GM20431 (cell line): ENCODE measurements at regions not wholly inside any gene's neighbourhood (a gene's known extent, or its start where the extent isn't known, plus 50 kb on each side); places are given as distances from the start of the nearest gene placed in this dataset.

Source experiments
- in situ Hi-C: fragments of 300-500 bp; cut with MseI, MboI; formaldehyde crosslinking; loops from one replicate; pipeline ENCODE4 v1.15.0; 2020; ENCODE audit warnings: low sequenced_read_pairs; ENCODE audit not compliant: unreplicated experiment

GRCh38 chr9:87081503-87081902, 134.2 kb upstream of the GAS1 start:
- in situ Hi-C loops = no loop called here

- in situ Hi-C loops = no loop called here
Measured at GRCh38 chr9:87083986-87084385, 136.7 kb upstream of the GAS1 start.

GRCh38 chr9:87084407-87084806, 137.1 kb upstream of the GAS1 start:
- in situ Hi-C loops = no loop called here

- in situ Hi-C loops = no loop called here
Measured at GRCh38 chr9:87085073-87085472, 137.8 kb upstream of the GAS1 start.

GRCh38 chr9:87085521-87085920, 138.2 kb upstream of the GAS1 start:
- in situ Hi-C loops = no loop called here

GRCh38 chr9:87086221-87086818, 139.0 kb upstream of the GAS1 start:
- in situ Hi-C loops = no loop called here

- in situ Hi-C loops = no loop called here
Measured at GRCh38 chr9:87087197-87087596, 139.9 kb upstream of the GAS1 start.

GRCh38 chr9:87088192-87088591, 140.9 kb upstream of the GAS1 start:
- in situ Hi-C loops = no loop called here

- in situ Hi-C loops = no loop called here
Measured at GRCh38 chr9:87088621-87089365, 141.5 kb upstream of the GAS1 start.

- in situ Hi-C loops = no loop called here
Measured at GRCh38 chr9:87089506-87089905, 142.2 kb upstream of the GAS1 start.

- in situ Hi-C loops = no loop called here
Measured at GRCh38 chr9:87089929-87090328, 142.6 kb upstream of the GAS1 start.

GRCh38 chr9:87093777-87094176, 146.5 kb upstream of the GAS1 start:
- in situ Hi-C loops = no loop called here

GRCh38 chr9:87095951-87096350, 148.6 kb upstream of the GAS1 start:
- in situ Hi-C loops = no loop called here

- in situ Hi-C loops = no loop called here
Measured at GRCh38 chr9:87096506-87096905, 149.2 kb upstream of the GAS1 start.

- in situ Hi-C loops = no loop called here
Measured at GRCh38 chr9:87097238-87097637, 149.9 kb upstream of the GAS1 start.

GRCh38 chr9:87099407-87099806, 152.1 kb upstream of the GAS1 start:
- in situ Hi-C loops = no loop called here

GRCh38 chr9:87100001-87100400, 152.7 kb upstream of the GAS1 start:
- in situ Hi-C loops = no loop called here

GRCh38 chr9:87102126-87102525, 154.8 kb upstream of the GAS1 start:
- in situ Hi-C loops = no loop called here

GRCh38 chr9:87107072-87107471, 159.8 kb upstream of the GAS1 start:
- in situ Hi-C loops = no loop called here

GRCh38 chr9:87108661-87109060, 161.4 kb upstream of the GAS1 start:
- in situ Hi-C loops = no loop called here

- in situ Hi-C loops = no loop called here
Measured at GRCh38 chr9:87109231-87109631, 161.9 kb upstream of the GAS1 start.

- in situ Hi-C loops = no loop called here
Measured at GRCh38 chr9:87109851-87110250, 162.5 kb upstream of the GAS1 start.
